Upper lobe of right lung (tissue), 1 donor: ENCODE measurements at regions not wholly inside any gene's neighbourhood (a gene's known extent, or its start where the extent isn't known, plus 50 kb on each side); places are given as distances from the start of the nearest gene placed in this dataset.

Experiments used
- ATAC-seq: fragments of 200-7000 bp; cut with Tn5 transposase; one replicate; pipeline ENCODE4 v1.9.1; 2020; ENCODE audit warnings: mild to moderate bottlenecking, moderate library complexity
- DNase-seq: peaks from one replicate; pipeline ENCODE4 v3.0.0-alpha.2; 2020
- H3K27ac ChIP-seq: fragments of 200-600 bp; one replicate; pipeline ENCODE4 v1.8.0; 2022
- H3K27me3 ChIP-seq: fragments of 200-600 bp; one replicate; pipeline ENCODE4 v1.8.0; 2022; ENCODE audit warnings: mild to moderate bottlenecking
- H3K36me3 ChIP-seq: fragments of 200-600 bp; one replicate; pipeline ENCODE4 v1.8.0; 2022
- H3K4me1 ChIP-seq: fragments of 200-600 bp; one replicate; pipeline ENCODE4 v1.8.0; 2022
- H3K4me3 ChIP-seq: fragments of 200-600 bp; one replicate; pipeline ENCODE4 v1.8.0; 2022; ENCODE audit warnings: mild to moderate bottlenecking
- H3K9me3 ChIP-seq: fragments of 200-600 bp; one replicate; pipeline ENCODE4 v1.8.0; 2022
- CTCF ChIP-seq: fragments of 200-600 bp; IDR thresholded peaks from one replicate; pipeline ENCODE4 v1.8.0; 2022; ENCODE audit warnings: antibody characterized with exemption
- intact Hi-C: fragments of 100-400 bp; cut with DNase I; formaldehyde crosslinking; loops from one replicate; pipeline ENCODE4 v1.11.0; 2022
- donor health status: DM: no; HTN: yes; CAD: no; lungs with severe emphysema.

- intact Hi-C loops = no loop called here
- ATAC-seq (no peak), DNase-seq (no peak)
- Histone ChIP-seq H3K36me3 (no peaks in the 10 kb centered on the region), H3K4me3 (no peak overlapping the region), H3K9me3 (no peaks in the 10 kb centered on the region), H3K27me3 (no peaks in the 10 kb centered on the region), H3K4me1 (no peaks in the 10 kb centered on the region), H3K27ac (no peak overlapping the region)
- TF ChIP-seq CTCF = no peak
Observed at GRCh38 chr10:80697926-80698325, 160.2 kb downstream of the SH2D4B start.

GRCh38 chr10:80699602-80700039, 161.9 kb downstream of the SH2D4B start:
- intact Hi-C loops = no loop called here

GRCh38 chr10:80700252-80700651, 162.6 kb downstream of the SH2D4B start:
- Histone ChIP-seq H3K4me3 (no peak overlapping the region), H3K27me3 (no peaks in the 10 kb centered on the region), H3K4me1 (no peaks in the 10 kb centered on the region), H3K9me3 (no peaks in the 10 kb centered on the region), H3K36me3 (no peaks in the 10 kb centered on the region), H3K27ac (no peak overlapping the region)
- DNase-seq = no peak
- intact Hi-C loops = no loop called here
- TF ChIP-seq CTCF = no peak
- ATAC-seq = no peak

More at GRCh38 chr10:80699602-80700039, 161.9 kb downstream of the SH2D4B start:
- no peaks in the 10 kb centered on the region for H3K36me3 ChIP-seq
- H3K4me1 ChIP-seq = no peaks in the 10 kb centered on the region
- no peak overlapping the region for H3K4me3 ChIP-seq
- DNase-seq (peak; percentile 90), ATAC-seq (peak; percentile 86)
- no peaks in the 10 kb centered on the region for H3K27me3 ChIP-seq
- H3K27ac ChIP-seq = no peak overlapping the region
- peak; percentile 85 for TF ChIP-seq CTCF
- no peaks in the 10 kb centered on the region for H3K9me3 ChIP-seq

GRCh38 chr10:80700760-80701444, 163.2 kb downstream of the SH2D4B start:
- no peaks in the 10 kb centered on the region for H3K27me3 ChIP-seq
- H3K36me3 ChIP-seq = no peaks in the 10 kb centered on the region
- ATAC-seq = no peak
- no peak overlapping the region for H3K27ac ChIP-seq
- no peak for DNase-seq
- intact Hi-C loops = no loop called here
- H3K9me3 ChIP-seq = no peaks in the 10 kb centered on the region
- no peak for TF ChIP-seq CTCF
- H3K4me3 ChIP-seq = no peak overlapping the region
- H3K4me1 ChIP-seq = no peaks in the 10 kb centered on the region

GRCh38 chr10:80701706-80702105, 164.0 kb downstream of the SH2D4B start:
- intact Hi-C loops = no loop called here
- Histone ChIP-seq H3K9me3 (no peaks in the 10 kb centered on the region), H3K4me1 (no peaks in the 10 kb centered on the region), H3K36me3 (no peaks in the 10 kb centered on the region), H3K27ac (no peak overlapping the region), H3K4me3 (no peak overlapping the region), H3K27me3 (no peaks in the 10 kb centered on the region)
- no peak for ATAC-seq
- DNase-seq = no peak
- no peak for TF ChIP-seq CTCF

- DNase-seq (no peak), ATAC-seq (no peak)
- no peak for TF ChIP-seq CTCF
- no peaks in the 10 kb centered on the region for H3K36me3 ChIP-seq
- no peaks in the 10 kb centered on the region for H3K9me3 ChIP-seq
- H3K27ac ChIP-seq = no peak overlapping the region
- intact Hi-C loops = no loop called here
- no peaks in the 10 kb centered on the region for H3K4me1 ChIP-seq
- no peaks in the 10 kb centered on the region for H3K27me3 ChIP-seq
- no peak overlapping the region for H3K4me3 ChIP-seq
Observed at GRCh38 chr10:80702143-80702542, 164.4 kb downstream of the SH2D4B start.
